Omental fat pad (tissue), 3 donors: ENCODE measurements at regions not wholly inside any gene's neighbourhood (a gene's known extent, or its start where the extent isn't known, plus 50 kb on each side); places are given as distances from the start of the nearest gene placed in this dataset.

ENCODE experiments used
- ATAC-seq: fragments of 150-250 bp; one replicate; pipeline ENCODE4 v1.9.1; 2016; ENCODE audit warnings: mild to moderate bottlenecking, moderate library complexity; ENCODE audit not compliant: low FRiP score
- DNase-seq: peaks from one replicate; pipeline ENCODE4 v3.0.0-alpha.2; 2019; ENCODE audit warnings: low spot score
- CTCF ChIP-seq, 3 donors: fragments of 450-650 bp; IDR thresholded peaks; one replicate each; pipeline ENCODE4 v1.5.1; 2016 to 2017; ENCODE audit warnings: antibody characterized with exemption in 3 of 3, mild to moderate bottlenecking in 3 of 3, moderate library complexity in 2 of 3

GRCh38 chr1:29825941-29826415 is 589.7 kb downstream of the PTPRU start:
- DNase-seq: no peak
- no peak for TF ChIP-seq CTCF (IDR thresholded peaks at IDR 0.05)
- no peak for ATAC-seq

GRCh38 chr1:29825274-29825940 is 589.1 kb downstream of the PTPRU start:
- ATAC-seq: no peak
- no peak for DNase-seq
- TF ChIP-seq CTCF (IDR thresholded peaks at IDR 0.05): no peak

- no peak for TF ChIP-seq CTCF (IDR thresholded peaks at IDR 0.05)
- no peak for ATAC-seq
- DNase-seq: no peak
These were observed 588.4 kb downstream of the PTPRU start for GRCh38 chr1:29824511-29825273.

GRCh38 chr1:29824025-29824424 is 587.7 kb downstream of the PTPRU start:
- ATAC-seq: no peak
- TF ChIP-seq CTCF (IDR thresholded peaks at IDR 0.05): no peak
- DNase-seq: no peak

- no peak for ATAC-seq
- DNase-seq: no peak
- TF ChIP-seq CTCF (IDR thresholded peaks at IDR 0.05): no peak
These were observed 587.2 kb downstream of the PTPRU start for GRCh38 chr1:29823561-29823960.

- ATAC-seq: no peak
These were observed 585.3 kb downstream of the PTPRU start for GRCh38 chr1:29821605-29822004.

More at GRCh38 chr1:29821605-29822004, 585.3 kb downstream of the PTPRU start:
- no peak for TF ChIP-seq CTCF (IDR thresholded peaks at IDR 0.05)
- no peak for DNase-seq
